ENCODE measurements at regions not wholly inside any gene's neighbourhood (a gene's known extent, or its start where the extent isn't known, plus 50 kb on each side); places are given as distances from the start of the nearest gene placed in this dataset.
A peak's percentile ranks its signal among the peaks of the same experiment; 100 is the strongest.

DNA sequence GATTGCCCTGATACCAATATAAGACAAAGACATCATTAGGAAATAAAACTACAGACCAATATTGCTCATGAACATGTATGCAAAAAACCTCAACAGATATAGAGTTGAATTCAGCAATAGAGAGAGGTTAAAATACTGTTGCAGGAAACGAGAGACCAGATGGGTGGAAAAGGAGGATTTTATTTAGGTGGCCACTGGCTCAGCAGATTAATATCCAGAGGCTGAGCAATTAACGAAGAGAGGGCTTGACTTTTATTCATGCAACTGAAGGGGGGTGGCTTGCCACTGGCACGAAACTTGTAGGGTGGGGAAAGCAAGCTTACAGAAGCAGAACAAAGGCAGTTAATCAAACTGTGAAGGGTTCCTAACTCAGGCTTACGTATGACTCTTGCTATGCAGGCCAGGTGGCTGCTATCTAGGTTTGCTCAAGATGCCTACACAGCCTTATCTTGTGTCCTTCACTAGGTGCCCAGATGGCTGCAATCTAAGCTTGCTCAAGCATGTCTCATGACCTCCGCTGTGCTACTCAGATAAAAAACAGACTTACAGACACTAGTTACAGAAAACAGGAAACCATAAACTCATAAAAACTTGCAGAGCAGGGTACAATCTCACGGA, 126.4 kb downstream of the MMUT start:
- FAIRE-seq = no peak
- no peak overlapping the region for H3K4me3 ChIP-seq (ENCODE audit: low read depth, low read length)
- H3K36me3 ChIP-seq (ENCODE audit: control insufficient read depth, insufficient read depth, low read length) = no peaks in the 10 kb centered on the region
- peak; percentile 74 for DNase-seq (ENCODE audit: low read depth)
- no peaks in the 10 kb centered on the region for H3K27me3 ChIP-seq (ENCODE audit: control insufficient read depth, insufficient read depth, low read length)
- TF ChIP-seq, protein P1, sequence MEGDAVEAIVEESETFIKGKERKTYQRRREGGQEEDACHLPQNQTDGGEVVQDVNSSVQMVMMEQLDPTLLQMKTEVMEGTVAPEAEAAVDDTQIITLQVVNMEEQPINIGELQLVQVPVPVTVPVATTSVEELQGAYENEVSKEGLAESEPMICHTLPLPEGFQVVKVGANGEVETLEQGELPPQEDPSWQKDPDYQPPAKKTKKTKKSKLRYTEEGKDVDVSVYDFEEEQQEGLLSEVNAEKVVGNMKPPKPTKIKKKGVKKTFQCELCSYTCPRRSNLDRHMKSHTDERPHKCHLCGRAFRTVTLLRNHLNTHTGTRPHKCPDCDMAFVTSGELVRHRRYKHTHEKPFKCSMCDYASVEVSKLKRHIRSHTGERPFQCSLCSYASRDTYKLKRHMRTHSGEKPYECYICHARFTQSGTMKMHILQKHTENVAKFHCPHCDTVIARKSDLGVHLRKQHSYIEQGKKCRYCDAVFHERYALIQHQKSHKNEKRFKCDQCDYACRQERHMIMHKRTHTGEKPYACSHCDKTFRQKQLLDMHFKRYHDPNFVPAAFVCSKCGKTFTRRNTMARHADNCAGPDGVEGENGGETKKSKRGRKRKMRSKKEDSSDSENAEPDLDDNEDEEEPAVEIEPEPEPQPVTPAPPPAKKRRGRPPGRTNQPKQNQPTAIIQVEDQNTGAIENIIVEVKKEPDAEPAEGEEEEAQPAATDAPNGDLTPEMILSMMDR (IDR thresholded peaks at IDR 0.05; ENCODE audit: insufficient read depth, low read length, severe bottlenecking) = no peak

DNA sequence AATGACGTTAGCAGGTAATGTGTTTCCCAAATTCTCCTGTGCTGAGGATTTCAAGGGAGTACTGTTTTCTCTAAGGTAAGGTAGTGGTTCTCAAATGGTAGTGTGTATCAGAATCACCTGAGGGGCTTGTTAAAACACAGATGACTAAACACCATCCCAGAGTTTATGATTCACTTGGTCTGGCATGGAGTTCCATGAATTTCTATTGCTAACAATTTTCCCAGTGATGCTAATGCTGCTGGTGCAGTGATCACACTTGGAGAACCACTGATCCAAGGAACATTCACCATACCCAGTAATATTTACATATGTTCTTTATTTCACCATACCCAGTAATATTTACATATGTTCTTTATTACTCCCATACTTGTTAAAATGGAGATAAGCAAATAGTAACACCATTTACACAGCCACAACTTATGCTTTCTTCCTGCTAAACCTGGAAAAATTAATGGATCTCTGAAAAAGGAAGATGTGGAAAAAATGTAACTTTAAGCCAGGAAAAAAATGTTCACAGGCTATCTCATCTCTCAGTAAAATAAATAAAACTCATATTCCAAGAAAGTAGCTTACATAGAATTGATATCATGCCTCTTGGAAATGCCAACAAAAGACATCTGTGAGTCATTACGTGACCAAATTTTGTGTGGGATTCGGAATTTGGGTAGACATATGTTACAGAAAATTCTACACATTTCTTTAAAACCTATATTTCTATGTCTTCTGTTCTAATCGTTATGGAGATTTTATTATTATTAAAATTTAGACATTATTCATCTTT, 129.5 kb downstream of the MMUT start:
- TF ChIP-seq, protein P1 (IDR thresholded peaks at IDR 0.05; ENCODE audit: insufficient read depth, low read length, severe bottlenecking) = no peak

DNA sequence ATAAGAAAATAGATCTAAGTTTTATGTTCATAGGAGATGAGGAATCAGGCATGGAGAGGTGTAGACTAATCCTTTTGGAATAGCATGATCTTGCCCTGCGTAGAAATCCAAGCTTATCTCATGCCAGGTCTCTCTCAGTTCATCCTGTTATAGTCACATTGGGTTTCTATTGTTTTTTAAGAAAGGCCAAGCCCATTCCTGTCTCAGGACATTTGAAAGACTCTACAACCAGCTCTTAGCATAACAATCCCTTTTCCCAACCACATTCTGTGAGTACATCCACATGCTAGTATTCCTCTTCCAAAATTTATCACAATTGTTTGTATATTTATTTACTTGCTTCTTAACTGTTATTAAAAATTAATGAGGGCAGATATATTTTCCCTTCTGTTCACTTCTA, 130.3 kb downstream of the MMUT start:
- FAIRE-seq = no peak
- TF ChIP-seq, protein P1 (IDR thresholded peaks at IDR 0.05; ENCODE audit: insufficient read depth, low read length, severe bottlenecking) = no peak

More for the DNA sequence above, 129.5 kb downstream of the MMUT start:
- Histone ChIP-seq H3K4me3 (ENCODE audit: low read depth, low read length) (no peak overlapping the region), H3K27me3 (ENCODE audit: control insufficient read depth, insufficient read depth, low read length) (no peaks in the 10 kb centered on the region), H3K36me3 (ENCODE audit: control insufficient read depth, insufficient read depth, low read length) (no peaks in the 10 kb centered on the region)
- no peak for FAIRE-seq
- DNase-seq (ENCODE audit: low read depth) = peak; percentile 92

DNA sequence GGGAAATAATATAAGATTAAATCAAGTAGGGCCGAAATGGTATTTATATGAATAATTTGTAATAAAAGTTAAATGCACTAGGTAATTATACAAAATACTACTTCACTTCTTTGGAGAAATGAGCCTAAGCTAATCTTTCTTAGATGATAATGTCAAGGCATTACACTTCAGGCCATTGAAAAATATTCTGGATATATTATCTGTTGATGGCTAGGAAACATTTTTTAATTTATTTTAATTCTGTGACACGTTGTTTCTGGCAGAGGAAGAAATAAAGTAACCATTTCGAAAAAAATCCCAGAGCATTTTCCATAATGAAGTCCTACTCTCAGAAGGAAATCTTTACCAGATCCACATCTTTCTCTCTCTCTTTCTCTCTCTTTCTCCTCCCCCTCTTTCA, 133.9 kb downstream of the MMUT start:
- no peak for DNase-seq (ENCODE audit: low read depth)
- TF ChIP-seq, protein P1 (IDR thresholded peaks at IDR 0.05; ENCODE audit: insufficient read depth, low read length, severe bottlenecking) = no peak
- FAIRE-seq = no peak
- Histone ChIP-seq H3K36me3 (ENCODE audit: control insufficient read depth, insufficient read depth, low read length) (no peaks in the 10 kb centered on the region), H3K4me3 (ENCODE audit: low read depth, low read length) (no peak overlapping the region), H3K27me3 (ENCODE audit: control insufficient read depth, insufficient read depth, low read length) (no peaks in the 10 kb centered on the region)

More for the DNA sequence above, 130.3 kb downstream of the MMUT start:
- H3K4me3 ChIP-seq (ENCODE audit: low read depth, low read length) = no peak overlapping the region
- no peak for DNase-seq (ENCODE audit: low read depth)
- H3K36me3 ChIP-seq (ENCODE audit: control insufficient read depth, insufficient read depth, low read length) = no peaks in the 10 kb centered on the region
- H3K27me3 ChIP-seq (ENCODE audit: control insufficient read depth, insufficient read depth, low read length) = no peaks in the 10 kb centered on the region

DNA sequence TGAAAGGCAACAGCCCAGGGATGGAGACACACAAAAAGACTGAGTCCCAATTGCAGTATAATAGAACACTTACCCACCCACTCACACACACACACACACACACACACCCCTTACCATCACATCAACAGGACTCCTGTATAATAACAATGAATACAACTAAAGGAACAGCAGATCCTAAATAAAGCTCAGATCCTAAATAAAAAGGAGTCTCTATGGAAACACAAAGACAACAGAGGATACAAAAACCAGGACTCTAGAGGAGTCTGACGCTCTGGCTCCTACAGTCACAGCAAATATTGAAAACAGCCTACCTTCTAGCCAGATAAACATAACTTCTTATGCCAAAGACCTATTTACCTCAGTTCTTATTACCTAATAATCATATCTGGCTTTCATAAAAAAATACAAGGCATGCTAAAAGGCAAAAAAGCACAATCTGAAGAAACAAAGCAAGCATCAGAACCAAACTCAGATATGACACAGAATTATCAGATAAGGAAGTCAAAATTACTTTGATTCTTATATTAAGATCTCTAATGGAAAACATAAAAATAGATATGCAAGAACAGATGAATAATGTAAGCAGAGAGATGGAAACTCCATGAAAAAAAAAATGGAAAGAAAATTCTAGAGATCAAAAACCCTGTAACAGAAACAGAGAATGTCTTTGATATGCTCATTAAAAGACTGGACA, 134.9 kb downstream of the MMUT start:
- no peaks in the 10 kb centered on the region for H3K36me3 ChIP-seq (ENCODE audit: control insufficient read depth, insufficient read depth, low read length)
- H3K27me3 ChIP-seq (ENCODE audit: control insufficient read depth, insufficient read depth, low read length) = no peaks in the 10 kb centered on the region
- DNase-seq (ENCODE audit: low read depth) = no peak
- no peak for FAIRE-seq
- TF ChIP-seq, protein P1 (IDR thresholded peaks at IDR 0.05; ENCODE audit: insufficient read depth, low read length, severe bottlenecking) = no peak
- no peak overlapping the region for H3K4me3 ChIP-seq (ENCODE audit: low read depth, low read length)
